Mesothelial cell of epicardium (in vitro differentiated cells): ENCODE measurements at regions not wholly inside any gene's neighbourhood (a gene's known extent, or its start where the extent isn't known, plus 50 kb on each side); places are given as distances from the start of the nearest gene placed in this dataset.

Source experiments
- DNase-seq, 2 experiments: peaks; one replicate each; pipeline ENCODE4 v3.0.0; 2021; ENCODE audit warnings: low spot score in 2 of 2; ENCODE audit not compliant: unreplicated experiment in 2 of 2
- H3K27ac Mint-ChIP-seq: 2 replicates; pipeline ENCODE4 v1.8.0; 2021; ENCODE audit warnings: mixed read lengths
- H3K27me3 Mint-ChIP-seq: 2 replicates; pipeline ENCODE4 v1.8.0; 2021; ENCODE audit warnings: low read depth, mixed read lengths
- H3K36me3 Mint-ChIP-seq: 2 replicates; pipeline ENCODE4 v1.8.0; 2021; ENCODE audit warnings: mixed read lengths
- H3K4me1 Mint-ChIP-seq: 2 replicates; pipeline ENCODE4 v1.8.0; 2021; ENCODE audit warnings: mixed read lengths
- H3K4me3 Mint-ChIP-seq: 2 replicates; pipeline ENCODE4 v1.8.0; 2021; ENCODE audit warnings: mild to moderate bottlenecking, moderate library complexity, mixed read lengths
- H3K9me3 Mint-ChIP-seq: 2 replicates; pipeline ENCODE4 v1.8.0; 2021; ENCODE audit warnings: mixed read lengths
- CTCF ChIP-seq: fragments of 200-600 bp; sonication (generic); IDR thresholded peaks from one replicate; pipeline ENCODE4 v1.5.0; 2021; ENCODE audit warnings: antibody characterized with exemption; ENCODE audit not compliant: unreplicated experiment

- TF ChIP-seq CTCF, result no peak
- H3K4me1 Mint-ChIP-seq, result no peaks in the 10 kb centered on the region
- no peak overlapping the region for H3K4me3 Mint-ChIP-seq
- no peak overlapping the region for H3K27ac Mint-ChIP-seq
- peaks cover 5% of the 10 kb centered on the region for H3K9me3 Mint-ChIP-seq
- no peaks in the 10 kb centered on the region for H3K36me3 Mint-ChIP-seq
- H3K27me3 Mint-ChIP-seq, result peaks cover 14% of the 10 kb centered on the region
- DNase-seq, result no peak
Observed at GRCh38 chr1:184226100-184226487, 160.7 kb upstream of the C1orf21 start.

- no peak for TF ChIP-seq CTCF
- Mint-ChIP-seq H3K27ac (no peak overlapping the region), H3K4me3 (no peak overlapping the region), H3K36me3 (peaks cover 2% of the 10 kb centered on the region), H3K4me1 (no peaks in the 10 kb centered on the region), H3K27me3 (peaks cover 14% of the 10 kb centered on the region), H3K9me3 (peaks cover 11% of the 10 kb centered on the region)
- no peak for DNase-seq
Observed at GRCh38 chr1:184228558-184228957, 158.3 kb upstream of the C1orf21 start.

GRCh38 chr1:184237588-184237987, 149.2 kb upstream of the C1orf21 start:
- no peaks in the 10 kb centered on the region for H3K36me3 Mint-ChIP-seq
- H3K27me3 Mint-ChIP-seq, result peaks cover 3% of the 10 kb centered on the region
- H3K4me1 Mint-ChIP-seq, result peaks cover 4% of the 10 kb centered on the region
- H3K27ac Mint-ChIP-seq, result no peak overlapping the region
- no peak overlapping the region for H3K4me3 Mint-ChIP-seq
- no peak for DNase-seq
- TF ChIP-seq CTCF, result no peak
- peaks cover 12% of the 10 kb centered on the region for H3K9me3 Mint-ChIP-seq

GRCh38 chr1:184241446-184241845, 145.4 kb upstream of the C1orf21 start:
- no peak overlapping the region for H3K4me3 Mint-ChIP-seq

GRCh38 chr1:184242507-184242943, 144.3 kb upstream of the C1orf21 start:
- H3K27me3 Mint-ChIP-seq, result peaks cover 3% of the 10 kb centered on the region
- peaks cover 7% of the 10 kb centered on the region for H3K4me1 Mint-ChIP-seq
- no peaks in the 10 kb centered on the region for H3K36me3 Mint-ChIP-seq
- H3K9me3 Mint-ChIP-seq, result peaks cover 4% of the 10 kb centered on the region
- H3K4me3 Mint-ChIP-seq, result no peak overlapping the region
- no peak for TF ChIP-seq CTCF
- peak overlapping the region; percentile 23 for H3K27ac Mint-ChIP-seq
- DNase-seq, result no peak

More at GRCh38 chr1:184241446-184241845, 145.4 kb upstream of the C1orf21 start:
- TF ChIP-seq CTCF, result no peak
- no peak for DNase-seq
- no peaks in the 10 kb centered on the region for H3K36me3 Mint-ChIP-seq
- no peak overlapping the region for H3K27ac Mint-ChIP-seq
- peaks cover 3% of the 10 kb centered on the region for H3K27me3 Mint-ChIP-seq
- H3K9me3 Mint-ChIP-seq, result peaks cover 4% of the 10 kb centered on the region
- H3K4me1 Mint-ChIP-seq, result peaks cover 7% of the 10 kb centered on the region

GRCh38 chr1:184244962-184245361, 141.9 kb upstream of the C1orf21 start:
- Mint-ChIP-seq H3K9me3 (peaks cover 11% of the 10 kb centered on the region), H3K36me3 (no peaks in the 10 kb centered on the region), H3K4me1 (peaks cover 7% of the 10 kb centered on the region), H3K4me3 (no peak overlapping the region), H3K27ac (no peak overlapping the region), H3K27me3 (peaks cover 6% of the 10 kb centered on the region)
- DNase-seq, result no peak
- no peak for TF ChIP-seq CTCF
